PC-9 (cell line): ENCODE measurements at regions not wholly inside any gene's neighbourhood (a gene's known extent, or its start where the extent isn't known, plus 50 kb on each side); places are given as distances from the start of the nearest gene placed in this dataset.
"Not testable (repeated sequence)": the region's sequence is repeated elsewhere in the genome, so short reads cannot be mapped to it uniquely, and the experiment has no call there.

Experiments used
- BruUV-seq: library from RNA; stranded (reverse); fragments of 400-500 nt; replicated peaks from 2 replicates; lab custom pipeline; 2021; lab: Mats Ljungman, UMichigan
- CTCF ChIA-PET: fragments of 300-600 bp; sonication (Branson Sonifier 250); formaldehyde crosslinking; loops from one replicate; lab custom pipeline; 2022; ENCODE audit warnings: antibody characterized with exemption; lab: Charles Lee
- POLR2A ChIA-PET: fragments of 300-600 bp; sonication (Branson Sonifier 250); formaldehyde crosslinking; loops from one replicate; lab custom pipeline; 2022; ENCODE audit warnings: antibody characterized with exemption; ENCODE audit not compliant: unreplicated experiment; lab: Charles Lee
- DNase-seq, 2 experiments: peaks; one replicate each; pipeline versions ENCODE4 v3.0.0 to v3.0.0-alpha.2; 2015 to 2022; ENCODE audit warnings: mixed read lengths in 1 of 2
- H2AFZ ChIP-seq: fragments of 200-600 bp; sonication (generic); 2 replicates; pipeline ENCODE4 v1.8.1; 2017; ENCODE audit warnings: antibody characterized with exemption
- H3F3A ChIP-seq: fragments of 200-600 bp; sonication (generic); 2 replicates; pipeline ENCODE4 v1.8.1; 2017; ENCODE audit warnings: antibody characterized with exemption, mild to moderate bottlenecking, low read depth; ENCODE audit not compliant: insufficient read depth
- H3K27ac ChIP-seq: fragments of 200-600 bp; sonication (generic); 2 replicates; pipeline ENCODE4 v1.6.1; 2016; ENCODE audit warnings: mixed run types
- H3K27me3 ChIP-seq: fragments of 200-600 bp; sonication (generic); 2 replicates; pipeline ENCODE4 v1.6.1; 2016; ENCODE audit warnings: low read depth, mixed run types; ENCODE audit not compliant: insufficient read depth
- H3K36me3 ChIP-seq: fragments of 200-600 bp; sonication (generic); 2 replicates; pipeline ENCODE4 v1.6.1; 2016; ENCODE audit warnings: low read depth, mixed run types
- H3K4me1 ChIP-seq: fragments of 200-600 bp; sonication (generic); replicated peaks from 2 replicates; pipeline ENCODE4 v1.6.1; 2016; ENCODE audit warnings: mixed run types; ENCODE audit not compliant: insufficient read depth
- H3K4me2 ChIP-seq: fragments of 200-600 bp; sonication (generic); 2 replicates; pipeline ENCODE4 v1.6.1; 2017; ENCODE audit warnings: mixed run types
- H3K4me3 ChIP-seq: fragments of 200-600 bp; sonication (generic); 2 replicates; pipeline ENCODE4 v1.6.1; 2016; ENCODE audit warnings: mixed run types
- H3K79me2 ChIP-seq: fragments of 200-600 bp; sonication (generic); 2 replicates; pipeline ENCODE4 v1.6.1; 2017; ENCODE audit warnings: low read depth, mixed run types
- H3K9me2 ChIP-seq: fragments of 200-600 bp; sonication (generic); 2 replicates; pipeline ENCODE4 v1.8.1; 2017; ENCODE audit warnings: mild to moderate bottlenecking; ENCODE audit not compliant: insufficient read depth
- H3K9me3 ChIP-seq: fragments of 200-600 bp; sonication (generic); 2 replicates; pipeline ENCODE4 v1.8.1; 2016; ENCODE audit warnings: low read depth; ENCODE audit not compliant: insufficient read depth
- H4K20me1 ChIP-seq: fragments of 200-600 bp; sonication (generic); 2 replicates; pipeline ENCODE4 v1.8.1; 2017; ENCODE audit not compliant: insufficient read depth
- CTCF ChIP-seq: fragments of 200-600 bp; sonication (generic); conservative IDR thresholded peaks from 2 replicates; pipeline ENCODE4 v1.6.1; 2017; ENCODE audit warnings: mixed run types, antibody characterized with exemption, mild to moderate bottlenecking, moderate library complexity
- EZH2 ChIP-seq: fragments of 200-600 bp; sonication (generic); IDR thresholded peaks from 2 replicates; pipeline ENCODE4 v1.8.0; 2017; ENCODE audit warnings: antibody characterized with exemption, low read depth
- intact Hi-C: fragments of 100-400 bp; cut with micrococcal nuclease; formaldehyde crosslinking; loops from one replicate; pipeline ENCODE4 v1.10.0; 2022; ENCODE audit not compliant: unreplicated experiment

DNA sequence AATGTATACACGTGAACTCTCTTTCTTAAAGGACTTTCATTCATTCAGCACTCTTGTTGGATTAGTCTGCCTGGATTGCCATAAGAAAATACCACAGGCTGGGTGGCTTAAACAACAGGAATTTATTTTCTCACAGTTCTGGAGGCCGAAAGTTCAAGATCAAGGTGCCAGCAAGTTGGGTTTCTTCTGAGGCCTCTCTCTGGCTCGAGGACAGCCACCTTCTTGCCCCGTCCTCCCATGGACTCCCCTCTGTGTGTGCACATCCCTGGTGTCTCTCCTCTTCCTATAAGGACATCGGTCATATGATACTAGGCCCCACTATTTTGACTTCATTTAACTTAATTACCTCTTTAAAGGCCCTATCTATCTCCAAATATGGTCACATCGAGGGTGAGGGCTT lies 110.4 kb upstream of the BMPER start:
- H3F3A ChIP-seq, result no peaks in the 10 kb centered on the region
- no peaks in the 10 kb centered on the region for H3K79me2 ChIP-seq
- no peaks in the 10 kb centered on the region for H3K36me3 ChIP-seq
- no peaks in the 10 kb centered on the region for H3K4me1 ChIP-seq
- no peak overlapping the region for H3K4me3 ChIP-seq
- 0 out of 2 replicates have a peak, but pooled peaks cover 1% of the 10 kb centered on the region for H3K27me3 ChIP-seq
- no peaks in the 10 kb centered on the region for H4K20me1 ChIP-seq
- intact Hi-C loops, result no loop called here
- no peak for DNase-seq
- no peak overlapping the region for H2AFZ ChIP-seq
- CTCF ChIA-PET, result no interaction called here
- no peak for TF ChIP-seq EZH2
- TF ChIP-seq CTCF, result no peak
- H3K9me2 ChIP-seq, result no peaks in the 10 kb centered on the region
- H3K27ac ChIP-seq, result no peak overlapping the region
- no peak overlapping the region for H3K4me2 ChIP-seq
- POLR2A ChIA-PET, result no interaction called here
- BruUV-seq, result no TSS peak
- H3K9me3 ChIP-seq, result no peaks in the 10 kb centered on the region

GRCh38 chr7:33796538-33796937 lies 108.8 kb upstream of the BMPER start:
- H3K9me3 ChIP-seq, result no peaks in the 10 kb centered on the region
- intact Hi-C loops, result no loop called here
- no peak for DNase-seq
- H3K4me2 ChIP-seq, result no peak overlapping the region
- H3K27ac ChIP-seq, result no peak overlapping the region
- H4K20me1 ChIP-seq, result no peaks in the 10 kb centered on the region
- no peaks in the 10 kb centered on the region for H3K4me1 ChIP-seq
- H3K79me2 ChIP-seq, result no peaks in the 10 kb centered on the region
- no TSS peak for BruUV-seq
- CTCF ChIA-PET, result no interaction called here
- H3K4me3 ChIP-seq, result no peak overlapping the region
- POLR2A ChIA-PET, result no interaction called here
- no peaks in the 10 kb centered on the region for H3K9me2 ChIP-seq
- H3K27me3 ChIP-seq, result no peaks in the 10 kb centered on the region
- H3F3A ChIP-seq, result no peaks in the 10 kb centered on the region
- H2AFZ ChIP-seq, result no peak overlapping the region
- TF ChIP-seq EZH2 (no peak), CTCF (no peak)
- no peaks in the 10 kb centered on the region for H3K36me3 ChIP-seq

DNA sequence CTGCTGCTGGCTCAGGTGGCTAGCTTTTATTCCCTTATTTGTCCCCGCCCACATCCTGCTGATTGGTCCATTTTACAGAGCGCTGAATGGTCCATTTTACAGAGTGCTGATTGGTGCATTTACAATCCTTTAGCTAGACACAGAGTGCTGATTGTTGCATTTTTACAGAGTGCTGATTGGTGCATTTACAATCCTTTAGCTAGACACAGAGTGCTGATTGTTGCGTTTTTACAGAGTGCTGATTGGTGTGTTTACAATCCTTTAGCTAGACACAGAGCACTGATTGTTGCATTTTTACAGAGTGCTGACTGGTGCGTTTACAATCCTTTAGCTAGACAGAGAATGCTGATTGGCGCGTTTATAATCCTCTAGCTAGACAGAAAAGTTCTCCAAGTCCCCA lies 107.8 kb upstream of the BMPER start:
- intact Hi-C loops, H2AFZ ChIP-seq, H3K4me2 ChIP-seq, H3K4me1 ChIP-seq, CTCF ChIA-PET, H3K27me3 ChIP-seq, H3K79me2 ChIP-seq, H3K9me3 ChIP-seq, POLR2A ChIA-PET, H3K27ac ChIP-seq, BruUV-seq, DNase-seq, H3K36me3 ChIP-seq, H3F3A ChIP-seq, H3K9me2 ChIP-seq, H4K20me1 ChIP-seq, H3K4me3 ChIP-seq: not testable (repeated sequence)

GRCh38 chr7:33798686-33799325 lies 106.5 kb upstream of the BMPER start:
- Histone ChIP-seq H4K20me1 (no peaks in the 10 kb centered on the region), H2AFZ (no peak overlapping the region), H3K4me2 (no peak overlapping the region), H3K79me2 (no peaks in the 10 kb centered on the region), H3K4me3 (no peak overlapping the region), H3K4me1 (no peaks in the 10 kb centered on the region), H3K27me3 (peaks cover 6% of the 10 kb centered on the region; the same call in 1 of the 2 replicates), H3K36me3 (no peaks in the 10 kb centered on the region), H3K9me2 (no peaks in the 10 kb centered on the region), H3K9me3 (no peaks in the 10 kb centered on the region), H3F3A (no peaks in the 10 kb centered on the region), H3K27ac (no peak overlapping the region)
- no peak for DNase-seq
- POLR2A ChIA-PET, result no interaction called here
- BruUV-seq, result no TSS peak
- CTCF ChIA-PET, result no interaction called here
- TF ChIP-seq CTCF, result no peak
- TF ChIP-seq EZH2, result no peak
- intact Hi-C loops, result no loop called here
